GM21360 (cell line): ENCODE measurements at regions not wholly inside any gene's neighbourhood (a gene's known extent, or its start where the extent isn't known, plus 50 kb on each side); places are given as distances from the start of the nearest gene placed in this dataset.

Experiments used
- ATAC-seq: cut with Tn5 transposase; IDR thresholded peaks from one replicate; pipeline ENCODE4 v1.9.1; 2021; ENCODE audit warnings: mild to moderate bottlenecking, moderate library complexity; ENCODE audit not compliant: unreplicated experiment

- no peak for ATAC-seq
These were observed 127.3 kb downstream of the DLL1 start for GRCh38 chr6:170163405-170164170.

GRCh38 chr6:170162775-170163404 is 128.0 kb downstream of the DLL1 start:
- ATAC-seq: no peak

- no peak for ATAC-seq
These were observed 128.7 kb downstream of the DLL1 start for GRCh38 chr6:170162011-170162774.

GRCh38 chr6:170160628-170161611 is 130.0 kb downstream of the DLL1 start:
- no peak for ATAC-seq

- ATAC-seq: no peak
These were observed 130.7 kb downstream of the DLL1 start for GRCh38 chr6:170160031-170160627.

DNA sequence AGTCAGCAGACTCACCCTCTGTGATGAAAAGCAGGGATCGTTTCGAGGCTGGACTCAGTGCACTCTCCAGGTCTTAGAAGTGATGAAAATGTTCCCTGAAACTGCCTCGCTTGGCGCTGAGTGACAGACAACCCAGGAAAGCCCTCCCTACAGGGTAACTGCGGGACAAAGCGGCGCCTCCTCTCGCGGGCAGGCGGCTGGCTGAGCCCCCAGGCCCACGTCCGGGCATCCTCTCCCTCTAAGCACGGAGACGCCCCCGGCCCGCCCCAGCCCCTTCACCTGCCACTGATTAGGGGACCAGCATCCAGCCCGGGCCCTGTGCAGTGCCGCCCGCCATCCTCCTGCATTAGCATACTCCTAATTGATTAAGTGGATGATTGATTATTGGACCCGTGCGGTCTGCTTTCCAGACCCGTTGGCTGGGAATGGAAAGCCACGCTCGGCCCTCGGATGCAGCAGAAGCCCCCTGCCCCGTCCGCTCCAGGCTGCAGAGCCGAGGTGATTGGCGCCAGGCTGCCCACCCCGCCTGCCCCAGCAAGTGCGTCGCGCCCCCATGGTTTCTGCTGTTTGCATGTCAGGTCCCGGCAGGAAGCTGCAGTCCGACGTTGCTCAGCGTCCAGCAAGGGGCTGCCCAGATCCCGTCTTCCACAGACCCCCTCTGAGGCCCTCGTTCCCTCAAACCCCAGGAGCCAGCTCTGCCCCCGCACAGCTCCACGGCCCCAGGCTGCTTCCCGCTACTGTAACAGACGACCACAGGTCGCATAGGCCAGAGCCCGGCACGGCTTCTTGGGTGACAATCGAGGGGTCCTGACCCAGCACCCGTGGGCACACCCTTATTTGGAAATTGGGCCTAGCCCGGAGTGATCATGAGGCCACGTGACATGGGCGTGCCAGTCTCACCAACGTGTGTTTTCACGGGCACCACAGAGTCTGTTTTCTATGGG is 131.6 kb downstream of the DLL1 start:
- no peak for ATAC-seq

GRCh38 chr6:170158296-170159021 is 132.4 kb downstream of the DLL1 start:
- no peak for ATAC-seq

DNA sequence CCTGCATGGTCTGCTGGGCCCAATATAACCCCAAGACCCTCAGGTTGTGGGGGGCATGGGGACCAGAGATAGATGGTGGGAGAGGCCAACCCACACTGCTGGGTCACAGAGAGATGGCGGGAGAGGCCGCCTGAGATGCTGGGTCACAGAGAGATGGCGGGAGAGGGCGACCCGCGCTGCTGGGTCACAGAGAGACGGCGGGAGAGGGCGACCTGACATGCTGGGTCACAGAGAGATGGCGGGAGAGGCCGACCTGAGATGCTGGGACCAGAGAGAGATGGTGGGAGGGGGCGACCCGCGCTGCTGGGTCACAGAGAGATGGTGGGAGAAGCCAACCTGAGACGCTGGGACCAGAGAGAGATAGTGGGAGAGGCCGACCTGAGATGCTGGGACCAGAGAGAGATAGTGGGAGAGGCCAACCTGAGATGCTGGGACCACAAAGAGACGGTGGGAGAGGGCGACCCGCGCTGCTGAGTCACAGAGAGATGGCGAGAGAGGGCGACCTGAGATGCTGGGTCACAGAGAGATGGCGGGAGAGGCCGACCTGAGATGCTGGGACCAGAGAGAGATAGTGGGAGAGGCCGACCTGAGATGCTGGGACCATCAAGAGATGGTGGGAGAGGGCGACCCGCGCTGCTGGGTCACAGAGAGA is 133.2 kb downstream of the DLL1 start:
- no peak for ATAC-seq

GRCh38 chr6:170156448-170157375 is 134.2 kb downstream of the DLL1 start:
- no peak for ATAC-seq

DNA sequence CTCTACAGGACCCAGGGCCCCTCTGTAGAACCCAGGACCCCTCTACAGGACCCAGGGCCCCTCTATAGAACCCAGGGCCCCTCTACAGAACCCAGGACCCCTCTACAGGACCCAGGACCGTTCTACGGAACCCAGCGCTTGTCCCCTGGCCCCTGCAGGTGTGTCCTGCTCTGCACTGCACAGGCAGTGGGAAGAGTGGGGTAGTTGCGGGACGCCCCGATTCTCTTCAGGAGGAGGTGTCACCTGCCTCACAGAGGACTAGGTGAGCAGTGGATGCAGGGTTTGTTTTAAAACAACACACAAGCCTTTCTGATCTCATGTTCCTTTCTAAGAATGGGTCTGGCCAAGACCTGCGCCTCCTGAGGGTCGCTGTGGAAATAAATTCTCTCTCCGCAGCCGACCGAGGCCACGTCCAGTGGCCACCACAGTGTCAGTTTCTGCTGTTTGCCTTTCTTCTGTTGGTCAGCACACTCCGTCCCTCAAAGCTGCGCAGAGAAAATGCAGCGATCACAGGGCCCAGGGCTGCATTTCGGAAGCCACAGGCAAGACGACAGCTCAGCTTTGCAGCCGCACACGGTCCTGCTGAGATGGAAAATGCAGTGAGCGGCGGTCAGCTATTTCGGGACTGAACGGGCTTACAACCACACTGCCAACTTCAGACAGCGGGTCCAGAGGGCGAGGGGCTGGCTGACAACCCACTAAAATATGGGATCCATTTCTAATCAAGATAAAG is 135.2 kb downstream of the DLL1 start:
- no peak for ATAC-seq

DNA sequence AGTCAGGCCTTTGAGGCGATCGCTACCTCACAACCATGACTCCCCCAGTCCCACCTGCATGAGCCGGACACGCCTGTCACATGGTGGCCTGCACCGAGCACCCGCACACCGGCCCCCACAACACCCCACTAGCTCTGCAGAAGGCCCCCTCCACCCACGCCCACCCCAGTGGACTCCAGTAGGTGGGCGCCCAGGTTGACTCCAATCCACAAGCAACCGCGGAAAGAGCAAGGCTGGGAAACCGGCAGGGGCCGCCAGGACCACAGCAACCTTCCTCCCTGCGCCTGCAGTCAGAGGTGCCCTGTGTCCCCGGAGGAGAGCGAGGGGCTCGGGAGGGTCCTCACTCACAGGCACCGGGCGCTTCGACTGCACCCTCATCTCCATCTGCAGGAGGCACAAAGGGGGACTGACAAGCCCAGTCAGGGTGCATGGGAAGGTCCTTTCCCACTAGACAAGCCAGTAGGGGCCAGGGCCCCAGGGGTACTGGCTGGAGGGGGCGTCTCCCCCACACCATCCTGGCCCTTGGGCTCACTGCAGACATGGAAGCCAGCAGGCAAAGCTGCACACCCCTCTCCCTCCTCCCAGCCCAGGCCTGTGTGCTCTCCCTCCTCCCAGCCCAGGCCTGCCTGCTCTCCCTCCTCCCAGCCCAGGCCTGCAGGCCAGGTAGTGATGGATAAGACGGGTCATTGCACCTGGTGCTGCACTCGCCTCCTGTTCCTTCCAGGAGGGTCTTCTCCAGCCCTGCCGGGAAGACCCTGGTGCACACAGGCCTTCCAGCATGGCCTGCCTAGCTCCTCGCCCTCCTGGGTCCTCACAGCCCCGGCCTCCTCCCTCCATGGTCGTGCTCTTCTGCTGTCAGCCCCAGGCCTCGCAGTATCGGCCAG is 137.2 kb downstream of the DLL1 start:
- ATAC-seq: no peak

DNA sequence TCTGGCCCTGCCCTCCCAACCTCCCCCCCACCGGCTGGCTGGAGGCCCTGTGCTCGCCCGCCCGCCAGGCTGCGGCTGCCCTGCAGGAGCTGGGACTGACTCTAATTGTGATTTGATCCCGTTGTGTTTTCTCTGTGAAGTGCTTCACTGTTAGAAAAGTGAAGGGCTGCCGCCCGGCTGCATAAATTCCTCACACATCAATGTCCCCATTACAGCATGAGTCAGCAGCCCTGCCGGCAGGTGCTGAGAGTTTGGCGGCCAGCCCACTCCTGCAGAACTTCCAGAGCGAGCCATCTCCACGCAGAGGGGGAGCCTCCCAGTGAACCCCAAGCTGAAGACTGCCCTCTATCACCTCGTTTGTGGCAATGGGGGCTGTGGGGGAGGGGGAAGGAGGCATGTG is 137.9 kb downstream of the DLL1 start:
- no peak for ATAC-seq

DNA sequence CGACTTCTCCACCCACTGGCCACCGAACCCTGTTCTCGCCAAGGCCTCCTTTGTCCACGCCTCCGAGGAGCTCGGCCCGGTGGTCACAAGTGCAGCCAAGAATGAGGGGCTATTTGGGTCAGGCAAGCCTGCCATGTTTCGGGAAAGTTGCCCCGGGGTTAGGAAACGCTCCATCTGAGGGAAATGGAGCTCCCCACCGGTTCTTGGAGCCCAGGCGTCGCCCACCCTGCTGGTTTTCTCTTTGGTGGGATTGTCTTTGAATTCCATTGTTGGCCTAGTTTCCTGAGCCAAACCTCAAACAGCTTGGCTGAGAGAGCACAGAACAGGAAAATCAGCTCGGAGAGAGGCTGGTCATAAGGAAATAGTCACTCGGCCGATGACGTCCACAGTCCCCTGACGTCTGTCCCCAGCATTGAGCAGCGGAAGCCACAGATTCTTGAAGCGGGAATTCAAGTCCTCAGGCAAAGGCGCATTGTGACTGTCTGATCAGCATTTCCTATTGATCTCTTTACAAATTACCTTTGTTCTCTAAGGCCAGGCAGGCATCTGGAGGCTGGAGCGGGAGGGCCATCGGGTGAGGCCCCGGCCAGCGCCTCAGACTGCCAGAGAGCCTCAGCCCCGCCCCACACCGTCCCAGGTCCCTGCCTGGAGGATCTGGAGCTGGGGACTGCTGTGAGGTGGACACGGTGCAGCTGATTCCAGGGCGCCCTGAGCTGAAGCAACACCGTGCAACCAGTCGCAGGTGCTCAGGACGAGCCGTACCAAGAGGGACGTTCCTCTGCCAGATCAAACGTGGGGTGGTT is 138.6 kb downstream of the DLL1 start:
- ATAC-seq: no peak

DNA sequence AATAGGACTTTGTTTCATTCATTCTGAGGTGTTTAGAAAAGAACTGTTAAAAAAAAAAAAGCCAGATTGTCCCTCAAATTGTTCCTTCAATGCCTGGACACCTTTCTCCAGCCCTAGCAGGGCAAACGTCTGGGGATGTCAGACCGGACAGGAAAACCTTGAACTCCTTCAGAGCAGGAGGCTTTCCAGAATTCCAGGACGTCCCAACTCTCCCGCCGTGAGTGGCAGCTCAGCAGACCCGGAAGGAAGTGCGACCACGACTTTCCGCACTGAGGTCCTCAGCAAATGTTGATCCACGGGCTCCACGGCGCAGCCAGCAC is 139.1 kb downstream of the DLL1 start:
- ATAC-seq: no peak

DNA sequence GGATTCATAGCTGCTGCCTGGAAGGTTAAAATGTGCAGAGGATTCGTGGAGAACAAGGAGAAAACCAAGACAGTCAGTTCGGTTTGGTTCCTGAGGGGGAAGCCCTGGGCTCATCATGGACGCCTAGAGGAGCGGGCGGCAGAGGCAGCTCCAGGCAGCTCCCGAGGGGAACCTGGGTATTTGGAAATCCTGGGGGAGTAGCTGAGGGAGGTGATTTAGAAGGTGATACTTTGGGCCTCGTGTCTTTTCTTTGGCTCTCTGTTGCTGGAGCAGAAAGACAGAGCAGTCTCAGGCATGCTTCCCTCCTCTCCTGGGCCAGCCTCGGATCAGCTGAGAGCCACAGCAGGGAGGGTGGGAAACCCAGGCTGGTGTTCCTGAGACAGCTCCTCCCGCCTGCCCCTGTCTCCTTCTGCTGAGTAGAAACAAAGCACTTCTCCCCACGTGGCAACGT is 139.5 kb downstream of the DLL1 start:
- no peak for ATAC-seq
